GM12891 (cell line): ENCODE measurements at regions not wholly inside any gene's neighbourhood (a gene's known extent, or its start where the extent isn't known, plus 50 kb on each side); places are given as distances from the start of the nearest gene placed in this dataset.

Experiments
- POLR2A ChIP-seq: IDR thresholded peaks from 2 replicates; pipeline ENCODE4 v1.6.1; 2011; ENCODE audit warnings: low read depth, low read length, control low read depth
- POLR2AphosphoS5 ChIP-seq: IDR thresholded peaks from 2 replicates; pipeline ENCODE4 v1.6.1; 2011; ENCODE audit warnings: low read depth, low read length, control low read depth

- TF ChIP-seq POLR2A, result no peak
- TF ChIP-seq POLR2AphosphoS5, result no peak
Observed at GRCh38 chr5:143741421-143741820, 70.5 kb upstream of the HMHB1 start.
